Colonic mucosa (tissue), 4 donors: ENCODE measurements at regions not wholly inside any gene's neighbourhood (a gene's known extent, or its start where the extent isn't known, plus 50 kb on each side); places are given as distances from the start of the nearest gene placed in this dataset.

ENCODE experiments used
- DNase-seq: peaks from one replicate; pipeline ENCODE4 v3.0.0-alpha.2; 2020
- H3K27ac ChIP-seq: fragments of 200-600 bp; one replicate; pipeline ENCODE4 v1.8.0; 2021
- H3K27me3 ChIP-seq: fragments of 200-600 bp; one replicate; pipeline ENCODE4 v1.8.0; 2021
- H3K36me3 ChIP-seq: fragments of 200-600 bp; one replicate; pipeline ENCODE4 v1.8.0; 2021
- H3K4me1 ChIP-seq: fragments of 200-600 bp; one replicate; pipeline ENCODE4 v1.8.0; 2021; ENCODE audit warnings: mild to moderate bottlenecking
- H3K4me3 ChIP-seq: fragments of 200-600 bp; one replicate; pipeline ENCODE4 v1.8.0; 2021
- H3K9ac ChIP-seq, 2 donors: one replicate each; pipeline ENCODE4 v1.7.0; 2013; ENCODE audit warnings: control low read depth in 2 of 2, low read depth in 2 of 2, low read length in 2 of 2
- H3K9me3 ChIP-seq: fragments of 200-600 bp; one replicate; pipeline ENCODE4 v1.8.0; 2021
- CTCF ChIP-seq: fragments of 200-600 bp; IDR thresholded peaks from one replicate; pipeline ENCODE4 v1.8.0; 2022; ENCODE audit warnings: antibody characterized with exemption, mild to moderate bottlenecking
- intact Hi-C: fragments of 100-400 bp; cut with DNase I; formaldehyde crosslinking; loops from one replicate; pipeline ENCODE4 v1.14.1; 2022
- donor health status: healthy.
- donor health status: DM: no; HTN: no; CAD: no.
- donor health status: DM: no; HTN: no; CAD: no.

- intact Hi-C loops: no loop called here
- no peak for DNase-seq
- H3K27me3 ChIP-seq: no peaks in the 10 kb centered on the region
- H3K36me3 ChIP-seq: no peaks in the 10 kb centered on the region
- H3K27ac ChIP-seq: no peak overlapping the region
- H3K9ac ChIP-seq: no peak overlapping the region
- H3K4me1 ChIP-seq: no peaks in the 10 kb centered on the region
- no peak for TF ChIP-seq CTCF
- H3K9me3 ChIP-seq: no peaks in the 10 kb centered on the region
- H3K4me3 ChIP-seq: no peak overlapping the region
Observed at GRCh38 chr4:80140194-80140593, 57.1 kb upstream of the PRDM8 start.

DNA sequence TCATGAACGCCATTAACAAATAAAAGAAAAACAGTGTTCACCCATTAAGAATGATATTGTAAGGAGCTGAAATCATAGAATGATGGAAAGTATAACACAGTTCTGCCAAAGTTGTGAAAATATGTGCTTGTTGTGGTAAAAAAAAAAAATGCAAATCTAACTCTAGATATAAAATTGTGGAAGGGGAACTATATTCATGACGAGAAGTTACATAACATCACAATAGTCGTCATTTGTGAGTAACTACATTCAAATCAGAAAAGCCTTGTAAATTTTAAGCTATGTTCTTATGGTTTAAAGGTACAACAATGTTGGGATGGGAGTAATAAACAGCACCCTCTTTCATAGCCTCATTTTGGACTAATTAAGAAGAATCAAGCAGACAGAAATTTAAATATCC is 57.6 kb upstream of the PRDM8 start:
- DNase-seq: no peak
- Histone ChIP-seq H3K9ac (no peak overlapping the region), H3K27me3 (no peaks in the 10 kb centered on the region), H3K27ac (no peak overlapping the region), H3K4me3 (no peak overlapping the region), H3K9me3 (no peaks in the 10 kb centered on the region), H3K36me3 (no peaks in the 10 kb centered on the region), H3K4me1 (no peaks in the 10 kb centered on the region)
- intact Hi-C loops: no loop called here
- no peak for TF ChIP-seq CTCF

- TF ChIP-seq CTCF: no peak
- H3K4me1 ChIP-seq: no peaks in the 10 kb centered on the region
- H3K27ac ChIP-seq: no peak overlapping the region
Observed at GRCh38 chr4:80138551-80139538, 58.5 kb upstream of the PRDM8 start.

GRCh38 chr4:80137631-80138030 is 59.7 kb upstream of the PRDM8 start:
- Histone ChIP-seq H3K9me3 (no peaks in the 10 kb centered on the region), H3K4me1 (no peaks in the 10 kb centered on the region), H3K9ac (no peak overlapping the region), H3K27ac (no peak overlapping the region), H3K27me3 (no peaks in the 10 kb centered on the region), H3K4me3 (no peak overlapping the region), H3K36me3 (no peaks in the 10 kb centered on the region)
- no peak for DNase-seq
- no peak for TF ChIP-seq CTCF
- intact Hi-C loops: no loop called here

More at GRCh38 chr4:80138551-80139538, 58.5 kb upstream of the PRDM8 start:
- Histone ChIP-seq H3K4me3 (no peak overlapping the region), H3K9ac (no peak overlapping the region), H3K27me3 (no peaks in the 10 kb centered on the region), H3K9me3 (no peaks in the 10 kb centered on the region), H3K36me3 (no peaks in the 10 kb centered on the region)
- intact Hi-C loops: no loop called here
- DNase-seq: no peak

DNA sequence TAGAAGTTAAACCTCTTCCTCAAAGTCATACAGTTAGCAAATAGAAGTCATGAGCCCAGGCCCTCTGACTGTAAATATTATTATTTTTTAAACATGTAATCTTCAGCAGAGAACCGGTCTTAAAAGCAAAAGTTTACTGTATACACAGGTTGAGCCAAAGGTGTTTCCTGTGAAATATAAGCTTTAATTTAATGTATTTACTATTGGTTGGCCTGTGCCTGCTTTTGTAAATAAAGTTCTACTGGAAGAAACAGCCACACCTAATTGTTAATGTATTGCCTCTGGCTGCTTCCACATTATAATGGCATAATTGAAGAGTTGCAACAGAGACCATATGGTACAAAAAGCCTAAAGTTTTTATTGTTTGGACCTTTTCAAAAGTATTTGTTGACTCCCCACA is 61.0 kb upstream of the PRDM8 start:
- Histone ChIP-seq H3K4me3 (no peak overlapping the region), H3K27ac (no peak overlapping the region), H3K9ac (no peak overlapping the region), H3K9me3 (no peaks in the 10 kb centered on the region), H3K36me3 (no peaks in the 10 kb centered on the region), H3K4me1 (no peaks in the 10 kb centered on the region), H3K27me3 (no peaks in the 10 kb centered on the region)
- intact Hi-C loops: no loop called here
- no peak for DNase-seq
- no peak for TF ChIP-seq CTCF
